ENCODE measurements at regions not wholly inside any gene's neighbourhood (a gene's known extent, or its start where the extent isn't known, plus 50 kb on each side); places are given as distances from the start of the nearest gene placed in this dataset.

GRCh38 chr6:5876076-5876475 is 130.6 kb downstream of the NRN1 start:
- TF ChIP-seq CTCF (conservative IDR thresholded peaks at IDR 0.05 in 1 of 2, IDR thresholded peaks at IDR 0.05 in 1 of 2; ENCODE audit: low read depth in 1 of 2, low read length in 2 of 2) (no peak), EZH2 (IDR thresholded peaks at IDR 0.05; ENCODE audit: low read length, missing control alignments) (no peak)

Measured in fibroblast of lung (primary cell).